ENCODE measurements at regions not wholly inside any gene's neighbourhood (a gene's known extent, or its start where the extent isn't known, plus 50 kb on each side); places are given as distances from the start of the nearest gene placed in this dataset.

GRCh38 chr2:164386231-164386630, 235.1 kb downstream of the GRB14 start:
- intact Hi-C loops (cut with DNase I): no loop called here
- H3K9ac ChIP-seq (ENCODE audit: low read depth in 2 of 2, low read length in 2 of 2): no peak overlapping the region
- H3K9me3 ChIP-seq: no peaks in the 10 kb centered on the region
- no peaks in the 10 kb centered on the region for H3K27me3 ChIP-seq
- H3K27ac ChIP-seq: no peak overlapping the region
- TF ChIP-seq CTCF (IDR thresholded peaks at IDR 0.05): no peak
- H3K4me1 ChIP-seq: no peaks in the 10 kb centered on the region
- no peak for DNase-seq
- no peak overlapping the region for H3K4me3 ChIP-seq
- no peaks in the 10 kb centered on the region for H3K36me3 ChIP-seq

GRCh38 chr2:164384434-164384833, 236.8 kb downstream of the GRB14 start:
- Histone ChIP-seq H3K27me3 (no peaks in the 10 kb centered on the region), H3K36me3 (no peaks in the 10 kb centered on the region), H3K9me3 (no peaks in the 10 kb centered on the region), H3K27ac (no peak overlapping the region), H3K4me1 (no peaks in the 10 kb centered on the region), H3K4me3 (no peak overlapping the region), H3K9ac (ENCODE audit: low read depth in 2 of 2, low read length in 2 of 2) (no peak overlapping the region)
- intact Hi-C loops (cut with DNase I): no loop called here
- no peak for TF ChIP-seq CTCF (IDR thresholded peaks at IDR 0.05)
- DNase-seq: no peak

- no peak for TF ChIP-seq CTCF (IDR thresholded peaks at IDR 0.05)
- intact Hi-C loops (cut with DNase I): no loop called here
- no peak for DNase-seq
- Histone ChIP-seq H3K4me1 (no peaks in the 10 kb centered on the region), H3K27ac (no peak overlapping the region), H3K9me3 (no peaks in the 10 kb centered on the region), H3K36me3 (no peaks in the 10 kb centered on the region), H3K27me3 (no peaks in the 10 kb centered on the region), H3K4me3 (no peak overlapping the region), H3K9ac (ENCODE audit: low read depth in 2 of 2, low read length in 2 of 2) (no peak overlapping the region)
Measured at GRCh38 chr2:164371916-164372315, 249.4 kb downstream of the GRB14 start.

GRCh38 chr2:164369366-164369765, 251.9 kb downstream of the GRB14 start:
- Histone ChIP-seq H3K4me3 (no peak overlapping the region), H3K4me1 (no peaks in the 10 kb centered on the region), H3K9me3 (no peaks in the 10 kb centered on the region), H3K36me3 (no peaks in the 10 kb centered on the region), H3K9ac (ENCODE audit: low read depth in 2 of 2, low read length in 2 of 2) (no peak overlapping the region), H3K27ac (no peak overlapping the region), H3K27me3 (no peaks in the 10 kb centered on the region)
- no peak for TF ChIP-seq CTCF (IDR thresholded peaks at IDR 0.05)
- intact Hi-C loops (cut with DNase I): no loop called here
- DNase-seq: no peak

GRCh38 chr2:164368896-164369295, 252.4 kb downstream of the GRB14 start:
- H3K4me1 ChIP-seq: no peaks in the 10 kb centered on the region
- intact Hi-C loops (cut with DNase I): no loop called here
- no peaks in the 10 kb centered on the region for H3K27me3 ChIP-seq
- no peak overlapping the region for H3K9ac ChIP-seq (ENCODE audit: low read depth in 2 of 2, low read length in 2 of 2)
- H3K27ac ChIP-seq: no peak overlapping the region
- no peaks in the 10 kb centered on the region for H3K36me3 ChIP-seq
- no peak for DNase-seq
- H3K4me3 ChIP-seq: no peak overlapping the region
- TF ChIP-seq CTCF (IDR thresholded peaks at IDR 0.05): no peak
- H3K9me3 ChIP-seq: no peaks in the 10 kb centered on the region

GRCh38 chr2:164363646-164364045, 257.6 kb downstream of the GRB14 start:
- no peak overlapping the region for H3K4me3 ChIP-seq
- no peak overlapping the region for H3K27ac ChIP-seq
- H3K36me3 ChIP-seq: no peaks in the 10 kb centered on the region
- DNase-seq: no peak
- H3K9ac ChIP-seq (ENCODE audit: low read depth in 2 of 2, low read length in 2 of 2): no peak overlapping the region
- TF ChIP-seq CTCF (IDR thresholded peaks at IDR 0.05): no peak
- H3K4me1 ChIP-seq: no peaks in the 10 kb centered on the region
- intact Hi-C loops (cut with DNase I): no loop called here
- no peaks in the 10 kb centered on the region for H3K9me3 ChIP-seq
- H3K27me3 ChIP-seq: no peaks in the 10 kb centered on the region

All from colonic mucosa (tissue), 4 donors.